GM18868 (cell line): ENCODE measurements at regions not wholly inside any gene's neighbourhood (a gene's known extent, or its start where the extent isn't known, plus 50 kb on each side); places are given as distances from the start of the nearest gene placed in this dataset.
"Not testable (repeated sequence)": the region's sequence is repeated elsewhere in the genome, so short reads cannot be mapped to it uniquely, and the experiment has no call there.

Experiments used
- ATAC-seq: cut with Tn5 transposase; IDR thresholded peaks from one replicate; pipeline ENCODE4 v1.9.1; 2021; ENCODE audit warnings: mild to moderate bottlenecking, moderate library complexity; ENCODE audit not compliant: unreplicated experiment

DNA sequence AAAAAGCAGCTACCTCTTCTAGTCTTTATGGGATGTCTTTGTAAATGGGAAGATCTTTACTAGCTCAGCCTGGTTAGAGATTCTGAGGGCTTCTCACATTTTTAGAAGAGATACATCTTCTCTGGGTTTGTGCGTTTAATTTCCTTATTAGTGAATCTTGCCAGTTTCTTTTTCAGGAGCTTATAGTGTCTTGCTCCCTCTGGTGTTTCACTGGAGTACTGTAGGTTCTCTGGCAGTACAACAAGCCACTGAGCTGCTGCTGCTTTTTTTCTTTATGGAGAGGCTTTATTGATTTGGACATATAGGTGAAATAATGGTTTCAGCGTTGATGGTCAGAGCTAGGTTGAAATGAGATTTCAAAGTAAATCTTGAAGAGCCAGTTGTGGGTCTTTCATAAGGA lies 82.9 kb downstream of the LAS1L start:
- peak; percentile 89 for ATAC-seq

- ATAC-seq, result no peak
These were observed 114.4 kb downstream of the LAS1L start for GRCh38 chrX:65420154-65420553.

DNA sequence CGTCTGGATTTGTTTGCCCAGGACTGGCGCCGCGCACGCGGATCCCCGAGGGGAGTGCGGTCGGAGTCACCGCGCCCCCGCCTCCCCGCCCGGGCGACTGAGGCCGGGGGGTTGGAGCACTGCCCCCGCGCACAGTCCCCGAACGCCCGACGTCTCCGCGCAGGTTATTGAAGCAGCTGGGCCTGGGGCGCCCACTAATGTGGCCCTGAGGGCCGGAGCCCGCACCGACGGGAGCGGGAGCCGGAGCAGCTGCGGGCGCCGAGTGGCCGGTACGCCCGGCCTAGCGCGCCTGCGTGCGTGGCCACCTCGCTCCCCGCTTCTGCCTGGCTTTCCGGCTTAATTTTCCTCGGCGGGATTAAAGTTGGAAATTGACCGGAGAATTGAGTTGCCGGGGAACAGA lies 126.9 kb downstream of the LAS1L start:
- not testable (repeated sequence) for ATAC-seq

GRCh38 chrX:65407157-65407626 lies 127.4 kb downstream of the LAS1L start:
- ATAC-seq, result no peak

GRCh38 chrX:65406532-65406931 lies 128.1 kb downstream of the LAS1L start:
- peak; percentile 90 for ATAC-seq

DNA sequence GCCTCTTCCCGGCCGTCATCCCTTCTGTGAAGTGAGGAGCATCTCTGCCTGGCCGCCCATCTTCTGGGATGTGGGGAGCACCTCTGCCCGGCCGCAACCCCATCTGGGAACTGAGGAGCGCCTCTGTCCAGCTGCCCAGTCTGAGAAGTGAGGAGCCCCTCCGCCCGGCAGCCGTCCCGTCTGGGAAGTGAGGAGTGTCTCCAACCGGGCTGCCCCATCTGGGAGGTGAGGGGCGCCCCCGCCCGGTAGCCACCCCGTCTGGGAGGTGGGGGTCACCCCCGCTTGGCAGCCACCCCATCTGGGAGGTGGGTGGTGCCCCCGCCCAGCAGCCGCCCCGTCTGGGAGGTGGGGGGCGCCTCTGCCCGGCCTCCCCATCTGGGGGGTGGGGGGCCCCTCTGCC lies 142.3 kb downstream of the LAS1L start:
- ATAC-seq, result no peak

- not testable (repeated sequence) for ATAC-seq
These were observed 145.5 kb downstream of the LAS1L start for GRCh38 chrX:65389120-65389519.
